GM21619 (cell line): ENCODE measurements at regions not wholly inside any gene's neighbourhood (a gene's known extent, or its start where the extent isn't known, plus 50 kb on each side); places are given as distances from the start of the nearest gene placed in this dataset.
"Not testable (repeated sequence)": the region's sequence is repeated elsewhere in the genome, so short reads cannot be mapped to it uniquely, and the experiment has no call there.

Experiments
- ATAC-seq: cut with Tn5 transposase; IDR thresholded peaks from one replicate; pipeline ENCODE4 v1.9.1; 2021; ENCODE audit not compliant: unreplicated experiment

GRCh38 chr2:184993746-184994145 is 395.4 kb downstream of the ZNF804A start:
- ATAC-seq: no peak

DNA sequence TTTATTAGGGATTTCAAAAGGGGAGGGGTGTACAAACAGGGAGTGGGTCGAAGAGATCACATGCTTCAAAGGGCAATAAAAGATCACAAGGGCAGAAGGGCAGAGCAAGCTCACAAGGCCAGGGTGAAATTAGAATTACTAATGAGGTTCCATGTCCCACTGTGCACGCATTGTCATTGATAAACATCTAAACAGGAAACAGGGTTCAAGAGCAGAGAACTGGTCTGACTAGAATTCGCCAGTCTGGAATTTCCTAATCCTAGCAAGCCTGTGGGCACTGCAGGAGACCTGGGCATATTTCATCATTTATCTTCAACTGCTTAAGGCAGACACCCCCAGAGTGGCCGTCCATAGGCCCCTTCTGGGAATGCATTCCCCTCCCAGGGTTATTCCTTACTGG is 408.2 kb downstream of the ZNF804A start:
- no peak for ATAC-seq

DNA sequence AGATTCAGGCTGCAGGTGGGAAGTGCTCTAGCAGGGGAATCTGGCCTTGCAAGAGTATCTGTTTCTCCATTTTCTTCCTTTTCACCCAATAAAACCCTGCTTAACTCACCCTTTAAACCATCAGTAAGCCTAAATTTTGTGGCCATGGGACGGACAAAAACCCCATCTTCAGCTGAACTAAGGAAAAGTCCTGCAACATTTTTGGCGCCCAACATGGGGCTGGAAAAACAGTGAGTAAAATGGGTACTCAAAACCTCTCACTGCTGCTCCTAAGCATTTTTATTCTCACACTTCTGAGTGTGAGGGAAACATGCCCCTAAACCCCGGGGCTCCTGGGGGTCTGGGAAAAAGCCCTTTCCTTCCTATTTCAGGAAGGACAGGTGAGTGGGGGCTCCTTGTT is 414.3 kb downstream of the ZNF804A start:
- no peak for ATAC-seq

GRCh38 chr2:185014076-185014475 is 415.7 kb downstream of the ZNF804A start:
- no peak for ATAC-seq

DNA sequence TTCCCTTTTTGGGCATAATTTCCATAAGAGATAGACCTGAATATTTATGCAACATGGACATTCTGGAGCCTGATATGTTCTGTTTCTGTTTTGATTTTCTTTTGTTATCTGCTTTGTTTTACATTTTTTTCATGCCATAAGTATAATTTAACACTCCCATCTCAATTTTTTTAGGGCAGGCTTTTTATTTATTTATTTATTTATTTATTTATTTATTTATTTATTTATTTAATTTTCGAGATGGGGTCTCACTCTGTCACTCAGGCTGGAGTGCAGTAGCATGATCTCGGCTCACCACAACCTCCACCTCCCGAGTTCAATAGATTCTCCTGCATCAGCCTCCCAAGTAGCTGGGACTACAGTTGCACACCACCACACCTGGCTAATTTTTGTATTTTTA is 427.6 kb downstream of the ZNF804A start:
- not testable (repeated sequence) for ATAC-seq

- no peak for ATAC-seq
These were observed 437.6 kb downstream of the ZNF804A start for GRCh38 chr2:185035906-185036305.

DNA sequence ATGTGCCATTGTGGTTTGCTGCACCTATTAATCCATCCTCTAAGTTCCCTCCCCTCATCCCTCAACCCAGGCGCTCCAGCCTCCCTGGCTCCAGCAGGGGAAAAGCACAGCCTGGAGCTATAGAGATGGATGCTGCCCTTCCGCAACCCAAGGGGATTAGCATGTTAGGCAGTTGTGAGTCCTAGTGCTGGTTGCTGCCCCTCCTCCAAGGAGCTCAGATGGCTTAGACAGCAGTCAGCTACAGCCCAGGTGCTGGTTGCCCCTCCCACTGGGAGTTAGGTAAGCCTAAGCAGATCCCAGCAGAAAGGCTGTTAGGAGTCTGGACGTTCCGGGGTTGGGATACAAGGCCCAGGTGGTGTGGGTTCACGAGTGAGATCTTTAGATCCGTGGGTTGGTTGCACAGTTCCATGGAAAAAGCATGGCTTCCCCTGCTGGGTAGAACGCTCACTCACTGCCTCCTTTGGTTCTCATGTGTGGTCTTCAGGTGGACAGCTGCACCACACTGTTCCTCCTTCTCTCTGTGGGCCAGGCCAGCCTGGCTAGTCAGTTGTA is 446.1 kb downstream of the ZNF804A start:
- no peak for ATAC-seq

DNA sequence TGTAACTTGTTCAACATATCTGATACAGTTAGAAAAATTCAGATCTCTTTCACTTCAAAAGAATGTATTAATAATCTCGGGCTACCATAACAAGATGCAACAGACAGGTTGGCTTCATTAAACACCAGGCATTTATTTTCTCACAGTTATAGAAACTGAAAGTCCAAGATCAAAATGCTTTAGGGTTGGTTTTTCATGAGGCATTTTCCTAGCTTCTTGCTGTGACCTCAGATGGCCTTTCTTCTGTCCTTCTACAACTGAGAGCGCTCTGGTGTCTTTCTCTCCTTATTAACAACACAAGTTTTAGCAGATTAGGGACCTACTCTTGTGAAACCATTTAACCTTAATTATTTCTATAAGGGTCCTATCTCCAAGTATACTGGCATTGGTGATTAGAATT is 452.5 kb downstream of the ZNF804A start:
- no peak for ATAC-seq

GRCh38 chr2:185063761-185064160 is 465.4 kb downstream of the ZNF804A start:
- ATAC-seq: no peak

GRCh38 chr2:185066128-185066527 is 467.8 kb downstream of the ZNF804A start:
- no peak for ATAC-seq

DNA sequence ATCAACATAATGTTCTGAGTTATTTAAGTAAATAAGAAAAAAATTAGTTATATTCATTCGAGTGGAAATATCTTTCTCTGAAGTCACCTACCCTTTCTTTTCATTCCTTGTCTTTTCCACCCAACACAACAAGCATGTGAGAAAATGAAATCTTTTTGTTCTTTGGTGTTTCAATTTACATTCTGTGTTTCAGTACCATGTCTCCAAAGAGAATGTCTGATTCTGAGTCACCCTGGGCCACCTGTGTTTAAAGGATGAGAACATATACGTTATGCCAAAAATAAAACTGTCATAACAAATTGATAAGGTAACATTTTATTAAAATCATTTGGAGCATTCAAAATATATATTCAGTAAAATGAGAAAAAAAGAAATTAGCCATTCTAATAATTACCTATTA is 470.8 kb downstream of the ZNF804A start:
- no peak for ATAC-seq

GRCh38 chr2:185074156-185074555 is 475.8 kb downstream of the ZNF804A start:
- no peak for ATAC-seq

GRCh38 chr2:185082749-185083148 is 484.4 kb downstream of the ZNF804A start:
- no peak for ATAC-seq

- no peak for ATAC-seq
These were observed 510.3 kb downstream of the ZNF804A start for GRCh38 chr2:185108588-185108987.

- no peak for ATAC-seq
These were observed 529.1 kb downstream of the ZNF804A start for GRCh38 chr2:185127412-185127811.

- ATAC-seq: no peak
These were observed 530.0 kb downstream of the ZNF804A start for GRCh38 chr2:185128346-185128745.

GRCh38 chr2:185128996-185129395 is 530.7 kb downstream of the ZNF804A start:
- ATAC-seq: no peak

GRCh38 chr2:185130685-185131084 is 532.4 kb downstream of the ZNF804A start:
- ATAC-seq: no peak

- ATAC-seq: no peak
These were observed 534.2 kb downstream of the ZNF804A start for GRCh38 chr2:185132501-185133041.

- no peak for ATAC-seq
These were observed 539.4 kb downstream of the ZNF804A start for GRCh38 chr2:185137700-185138099.

DNA sequence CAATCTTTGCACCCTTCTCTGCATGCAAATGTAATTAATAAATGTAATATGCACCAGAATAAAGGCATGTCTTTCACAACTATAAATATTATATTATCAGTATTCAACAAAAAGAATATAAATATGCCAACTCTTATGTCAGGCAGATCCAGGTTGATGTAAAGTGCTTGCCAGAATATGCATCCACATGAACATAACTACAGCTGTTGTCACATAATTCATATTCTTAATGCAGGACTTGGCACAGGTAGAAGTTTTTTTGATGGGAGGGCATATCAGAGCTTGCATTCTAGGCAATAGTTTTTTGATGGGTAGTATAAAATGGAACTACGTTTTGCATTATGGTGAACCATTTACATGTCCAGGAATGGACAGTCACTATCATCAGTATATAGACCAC is 544.3 kb downstream of the ZNF804A start:
- ATAC-seq: no peak

DNA sequence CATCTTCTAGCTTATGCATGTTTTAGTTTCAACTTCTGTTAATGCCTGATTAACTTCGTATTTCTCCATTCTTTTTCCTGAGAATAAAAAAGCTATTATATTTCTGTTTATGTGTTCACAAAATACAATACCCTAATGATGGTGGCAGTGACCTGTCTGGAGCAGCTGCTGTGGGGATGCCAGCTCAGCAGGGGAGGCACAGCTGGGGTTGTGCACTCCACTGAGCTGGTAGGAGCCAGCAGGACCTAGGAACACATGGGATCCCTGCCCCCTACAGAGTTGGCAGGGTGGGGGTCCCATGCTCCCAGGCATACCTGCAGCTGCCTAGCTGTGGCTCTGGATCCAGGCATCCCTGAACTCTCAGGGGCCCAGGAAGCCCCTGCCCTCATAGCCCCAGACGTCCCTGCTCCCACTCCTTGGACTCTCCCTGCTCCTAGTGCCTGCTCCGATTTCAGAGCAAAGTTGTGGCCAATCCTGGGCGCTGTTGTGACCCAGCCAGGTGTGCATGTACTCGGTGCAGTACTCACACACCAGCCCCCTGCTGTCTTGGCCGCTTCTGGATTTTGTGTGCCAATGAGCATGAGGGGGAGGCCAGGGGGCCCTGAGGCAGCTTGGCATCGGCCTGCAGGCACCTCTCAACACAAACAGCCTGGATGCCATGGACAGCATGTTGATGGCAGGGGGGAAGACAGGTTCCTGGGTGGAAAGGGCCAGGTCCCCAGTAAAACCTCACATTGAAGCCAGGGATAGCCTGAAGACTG is 546.0 kb downstream of the ZNF804A start:
- no peak for ATAC-seq
